Chondrocyte (in vitro differentiated cells): ENCODE measurements at regions not wholly inside any gene's neighbourhood (a gene's known extent, or its start where the extent isn't known, plus 50 kb on each side); places are given as distances from the start of the nearest gene placed in this dataset.

Source experiments
- DNase-seq: peaks from one replicate; pipeline ENCODE4 v3.0.0; 2021; ENCODE audit warnings: mixed read lengths, low spot score
- H3K27ac Mint-ChIP-seq: one replicate; pipeline ENCODE4 v1.8.0; 2021; ENCODE audit warnings: mild to moderate bottlenecking, moderate library complexity, mixed read lengths; ENCODE audit not compliant: unreplicated experiment
- H3K27me3 Mint-ChIP-seq: 2 replicates; pipeline ENCODE4 v1.8.0; 2021; ENCODE audit warnings: low read depth, mixed read lengths
- H3K36me3 Mint-ChIP-seq: 2 replicates; pipeline ENCODE4 v1.8.0; 2021; ENCODE audit warnings: low read depth, mixed read lengths
- H3K4me1 Mint-ChIP-seq: 2 replicates; pipeline ENCODE4 v1.8.0; 2021; ENCODE audit warnings: low read depth, mild to moderate bottlenecking, mixed read lengths
- H3K4me3 Mint-ChIP-seq: one replicate; pipeline ENCODE4 v1.8.0; 2021; ENCODE audit warnings: mild to moderate bottlenecking, moderate library complexity, mixed read lengths; ENCODE audit not compliant: unreplicated experiment
- H3K9me3 Mint-ChIP-seq: 2 replicates; pipeline ENCODE4 v1.8.0; 2021; ENCODE audit warnings: low read depth, mixed read lengths
- TF ChIP-seq, protein P1 (sequence below): fragments of 200-600 bp; sonication (generic); IDR thresholded peaks from 2 replicates; pipeline ENCODE4 v1.5.0; 2021; ENCODE audit warnings: antibody characterized with exemption, mild to moderate bottlenecking, moderate library complexity

GRCh38 chr5:17039170-17039569 is 103.1 kb upstream of the MYO10 start:
- Mint-ChIP-seq H3K36me3 (no peaks in the 10 kb centered on the region), H3K27me3 (no peaks in the 10 kb centered on the region), H3K4me3 (no peak overlapping the region), H3K9me3 (no peaks in the 10 kb centered on the region), H3K4me1 (no peaks in the 10 kb centered on the region), H3K27ac (no peak overlapping the region)
- TF ChIP-seq, protein P1, sequence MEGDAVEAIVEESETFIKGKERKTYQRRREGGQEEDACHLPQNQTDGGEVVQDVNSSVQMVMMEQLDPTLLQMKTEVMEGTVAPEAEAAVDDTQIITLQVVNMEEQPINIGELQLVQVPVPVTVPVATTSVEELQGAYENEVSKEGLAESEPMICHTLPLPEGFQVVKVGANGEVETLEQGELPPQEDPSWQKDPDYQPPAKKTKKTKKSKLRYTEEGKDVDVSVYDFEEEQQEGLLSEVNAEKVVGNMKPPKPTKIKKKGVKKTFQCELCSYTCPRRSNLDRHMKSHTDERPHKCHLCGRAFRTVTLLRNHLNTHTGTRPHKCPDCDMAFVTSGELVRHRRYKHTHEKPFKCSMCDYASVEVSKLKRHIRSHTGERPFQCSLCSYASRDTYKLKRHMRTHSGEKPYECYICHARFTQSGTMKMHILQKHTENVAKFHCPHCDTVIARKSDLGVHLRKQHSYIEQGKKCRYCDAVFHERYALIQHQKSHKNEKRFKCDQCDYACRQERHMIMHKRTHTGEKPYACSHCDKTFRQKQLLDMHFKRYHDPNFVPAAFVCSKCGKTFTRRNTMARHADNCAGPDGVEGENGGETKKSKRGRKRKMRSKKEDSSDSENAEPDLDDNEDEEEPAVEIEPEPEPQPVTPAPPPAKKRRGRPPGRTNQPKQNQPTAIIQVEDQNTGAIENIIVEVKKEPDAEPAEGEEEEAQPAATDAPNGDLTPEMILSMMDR = no peak
- no peak for DNase-seq

DNA sequence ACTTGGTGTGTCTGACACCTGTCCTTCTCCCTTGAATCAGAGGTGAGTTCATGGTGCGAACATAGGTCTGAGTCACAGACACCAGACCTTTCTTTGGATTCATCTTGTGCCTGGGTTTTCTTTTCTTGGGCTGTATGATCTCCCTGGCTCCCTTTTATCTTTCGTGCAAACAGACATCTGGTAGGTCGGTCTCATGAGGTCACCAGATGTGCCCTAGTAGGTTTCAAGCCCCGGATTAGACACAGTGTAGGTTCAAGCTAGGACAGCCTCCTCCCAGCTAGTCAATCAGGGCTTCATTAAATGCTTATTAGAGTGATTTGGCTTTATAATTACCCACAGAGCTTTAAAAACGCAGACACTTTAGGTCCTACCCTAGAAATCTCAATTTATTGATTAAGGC is 106.0 kb upstream of the MYO10 start:
- H3K36me3 Mint-ChIP-seq = no peaks in the 10 kb centered on the region
- no peaks in the 10 kb centered on the region for H3K9me3 Mint-ChIP-seq
- TF ChIP-seq, protein P1 = no peak
- H3K4me1 Mint-ChIP-seq = no peaks in the 10 kb centered on the region
- DNase-seq = no peak
- H3K27me3 Mint-ChIP-seq = no peaks in the 10 kb centered on the region
- no peak overlapping the region for H3K4me3 Mint-ChIP-seq
- H3K27ac Mint-ChIP-seq = no peak overlapping the region

- H3K4me1 Mint-ChIP-seq = no peaks in the 10 kb centered on the region
- no peaks in the 10 kb centered on the region for H3K9me3 Mint-ChIP-seq
- no peaks in the 10 kb centered on the region for H3K36me3 Mint-ChIP-seq
- H3K27ac Mint-ChIP-seq = no peak overlapping the region
- TF ChIP-seq, protein P1 = no peak
- no peak for DNase-seq
- no peaks in the 10 kb centered on the region for H3K27me3 Mint-ChIP-seq
- H3K4me3 Mint-ChIP-seq = no peak overlapping the region
Measured at GRCh38 chr5:17046320-17046719, 110.2 kb upstream of the MYO10 start.

DNA sequence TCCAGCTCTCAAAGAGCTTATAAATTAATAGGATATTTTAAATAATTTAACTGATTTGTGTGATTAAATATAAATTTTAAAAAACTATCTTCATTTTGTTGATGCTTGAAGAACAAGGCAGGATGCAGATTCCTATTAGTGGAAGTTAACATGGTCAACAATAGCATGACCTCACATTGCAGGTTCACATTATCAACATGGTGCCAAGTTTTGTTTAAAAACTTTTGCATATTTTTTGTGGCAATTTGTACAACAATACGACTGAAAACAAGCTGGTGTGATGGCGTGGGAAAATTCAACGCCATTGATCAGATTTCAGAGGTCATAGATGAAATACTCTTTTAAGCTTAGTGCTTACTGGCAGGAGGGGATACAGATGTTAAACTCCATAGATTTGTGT is 114.1 kb upstream of the MYO10 start:
- Mint-ChIP-seq H3K36me3 (no peaks in the 10 kb centered on the region), H3K4me1 (no peaks in the 10 kb centered on the region), H3K27me3 (no peaks in the 10 kb centered on the region), H3K4me3 (no peak overlapping the region), H3K27ac (no peak overlapping the region), H3K9me3 (no peaks in the 10 kb centered on the region)
- TF ChIP-seq, protein P1 = no peak
- no peak for DNase-seq

GRCh38 chr5:17054911-17055310 is 118.8 kb upstream of the MYO10 start:
- no peak overlapping the region for H3K27ac Mint-ChIP-seq
- H3K9me3 Mint-ChIP-seq = no peaks in the 10 kb centered on the region
- H3K27me3 Mint-ChIP-seq = no peaks in the 10 kb centered on the region
- H3K36me3 Mint-ChIP-seq = no peaks in the 10 kb centered on the region
- TF ChIP-seq, protein P1 = no peak
- H3K4me1 Mint-ChIP-seq = peaks cover 25% of the 10 kb centered on the region
- DNase-seq = no peak
- H3K4me3 Mint-ChIP-seq = no peak overlapping the region
